ENCODE measurements at regions not wholly inside any gene's neighbourhood (a gene's known extent, or its start where the extent isn't known, plus 50 kb on each side); places are given as distances from the start of the nearest gene placed in this dataset.

DNA sequence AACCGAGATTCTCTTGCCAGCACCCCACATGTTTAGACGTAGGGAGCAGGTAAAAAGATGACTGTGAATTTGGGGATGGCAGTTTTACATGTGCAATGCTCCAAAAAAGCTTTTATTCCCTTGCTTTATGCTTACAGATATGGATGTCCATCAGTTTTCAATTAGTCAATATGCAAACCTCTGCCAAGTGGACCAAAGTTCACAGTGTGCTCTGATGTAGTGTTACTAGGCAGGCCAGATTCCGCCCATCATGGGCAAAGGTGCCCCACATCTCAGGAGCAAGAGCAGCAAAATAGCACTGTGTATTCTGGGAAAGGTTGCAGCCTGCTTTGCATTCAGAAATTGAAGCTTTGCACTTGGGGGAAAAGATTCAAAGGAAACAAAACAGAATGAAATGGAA is 329.7 kb upstream of the ZEB2 start:
- no peaks in the 10 kb centered on the region for H3K27me3 ChIP-seq (ENCODE audit: insufficient read depth, poor library complexity, severe bottlenecking)
- no peak for DNase-seq (ENCODE audit: low read depth in 1 of 2, low spot score in 1 of 2)
- no peak overlapping the region for H3K27ac ChIP-seq (replicated peaks)
- TF ChIP-seq, protein P1, sequence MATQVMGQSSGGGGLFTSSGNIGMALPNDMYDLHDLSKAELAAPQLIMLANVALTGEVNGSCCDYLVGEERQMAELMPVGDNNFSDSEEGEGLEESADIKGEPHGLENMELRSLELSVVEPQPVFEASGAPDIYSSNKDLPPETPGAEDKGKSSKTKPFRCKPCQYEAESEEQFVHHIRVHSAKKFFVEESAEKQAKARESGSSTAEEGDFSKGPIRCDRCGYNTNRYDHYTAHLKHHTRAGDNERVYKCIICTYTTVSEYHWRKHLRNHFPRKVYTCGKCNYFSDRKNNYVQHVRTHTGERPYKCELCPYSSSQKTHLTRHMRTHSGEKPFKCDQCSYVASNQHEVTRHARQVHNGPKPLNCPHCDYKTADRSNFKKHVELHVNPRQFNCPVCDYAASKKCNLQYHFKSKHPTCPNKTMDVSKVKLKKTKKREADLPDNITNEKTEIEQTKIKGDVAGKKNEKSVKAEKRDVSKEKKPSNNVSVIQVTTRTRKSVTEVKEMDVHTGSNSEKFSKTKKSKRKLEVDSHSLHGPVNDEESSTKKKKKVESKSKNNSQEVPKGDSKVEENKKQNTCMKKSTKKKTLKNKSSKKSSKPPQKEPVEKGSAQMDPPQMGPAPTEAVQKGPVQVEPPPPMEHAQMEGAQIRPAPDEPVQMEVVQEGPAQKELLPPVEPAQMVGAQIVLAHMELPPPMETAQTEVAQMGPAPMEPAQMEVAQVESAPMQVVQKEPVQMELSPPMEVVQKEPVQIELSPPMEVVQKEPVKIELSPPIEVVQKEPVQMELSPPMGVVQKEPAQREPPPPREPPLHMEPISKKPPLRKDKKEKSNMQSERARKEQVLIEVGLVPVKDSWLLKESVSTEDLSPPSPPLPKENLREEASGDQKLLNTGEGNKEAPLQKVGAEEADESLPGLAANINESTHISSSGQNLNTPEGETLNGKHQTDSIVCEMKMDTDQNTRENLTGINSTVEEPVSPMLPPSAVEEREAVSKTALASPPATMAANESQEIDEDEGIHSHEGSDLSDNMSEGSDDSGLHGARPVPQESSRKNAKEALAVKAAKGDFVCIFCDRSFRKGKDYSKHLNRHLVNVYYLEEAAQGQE (IDR thresholded peaks at IDR 0.05; ENCODE audit: insufficient replicate concordance, low read depth) = no peak
- TF ChIP-seq POLR2AphosphoS5 (IDR thresholded peaks at IDR 0.05; ENCODE audit: low read depth) (no peak), GABPA (IDR thresholded peaks at IDR 0.05; ENCODE audit: low read depth) (no peak), SPI1 (IDR thresholded peaks at IDR 0.05; ENCODE audit: borderline replicate concordance, low read depth) (no peak)
- TF ChIP-seq, protein P2, sequence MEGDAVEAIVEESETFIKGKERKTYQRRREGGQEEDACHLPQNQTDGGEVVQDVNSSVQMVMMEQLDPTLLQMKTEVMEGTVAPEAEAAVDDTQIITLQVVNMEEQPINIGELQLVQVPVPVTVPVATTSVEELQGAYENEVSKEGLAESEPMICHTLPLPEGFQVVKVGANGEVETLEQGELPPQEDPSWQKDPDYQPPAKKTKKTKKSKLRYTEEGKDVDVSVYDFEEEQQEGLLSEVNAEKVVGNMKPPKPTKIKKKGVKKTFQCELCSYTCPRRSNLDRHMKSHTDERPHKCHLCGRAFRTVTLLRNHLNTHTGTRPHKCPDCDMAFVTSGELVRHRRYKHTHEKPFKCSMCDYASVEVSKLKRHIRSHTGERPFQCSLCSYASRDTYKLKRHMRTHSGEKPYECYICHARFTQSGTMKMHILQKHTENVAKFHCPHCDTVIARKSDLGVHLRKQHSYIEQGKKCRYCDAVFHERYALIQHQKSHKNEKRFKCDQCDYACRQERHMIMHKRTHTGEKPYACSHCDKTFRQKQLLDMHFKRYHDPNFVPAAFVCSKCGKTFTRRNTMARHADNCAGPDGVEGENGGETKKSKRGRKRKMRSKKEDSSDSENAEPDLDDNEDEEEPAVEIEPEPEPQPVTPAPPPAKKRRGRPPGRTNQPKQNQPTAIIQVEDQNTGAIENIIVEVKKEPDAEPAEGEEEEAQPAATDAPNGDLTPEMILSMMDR (IDR thresholded peaks at IDR 0.05; ENCODE audit: insufficient read depth, low read length) = no peak
- H3K4me3 ChIP-seq (replicated peaks; ENCODE audit: insufficient read depth, low read length) = no peak overlapping the region

DNA sequence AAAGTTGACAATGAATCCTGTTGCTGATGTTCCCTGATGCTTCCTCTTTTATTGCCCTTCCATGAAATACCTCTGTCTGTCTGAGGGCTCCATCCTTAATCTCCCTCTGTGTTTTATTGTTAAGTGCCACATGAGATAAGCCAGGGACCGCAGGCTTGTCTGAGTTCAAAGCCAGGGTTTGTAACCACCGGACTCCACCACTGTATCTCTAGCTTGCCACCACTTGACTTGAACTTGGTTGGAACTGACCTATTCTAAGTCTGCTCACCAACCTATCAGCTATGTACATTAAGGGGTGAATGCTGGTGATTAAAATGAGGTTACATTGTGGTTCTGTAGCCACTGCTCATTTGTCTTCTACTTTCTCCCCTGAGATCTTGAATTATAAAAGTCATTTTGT is 328.5 kb upstream of the ZEB2 start:
- TF ChIP-seq, protein P2 (IDR thresholded peaks at IDR 0.05; ENCODE audit: insufficient read depth, low read length) = no peak
- TF ChIP-seq POLR2AphosphoS5 (IDR thresholded peaks at IDR 0.05; ENCODE audit: low read depth) = no peak
- DNase-seq (ENCODE audit: low read depth in 1 of 2, low spot score in 1 of 2) = no peak

DNA sequence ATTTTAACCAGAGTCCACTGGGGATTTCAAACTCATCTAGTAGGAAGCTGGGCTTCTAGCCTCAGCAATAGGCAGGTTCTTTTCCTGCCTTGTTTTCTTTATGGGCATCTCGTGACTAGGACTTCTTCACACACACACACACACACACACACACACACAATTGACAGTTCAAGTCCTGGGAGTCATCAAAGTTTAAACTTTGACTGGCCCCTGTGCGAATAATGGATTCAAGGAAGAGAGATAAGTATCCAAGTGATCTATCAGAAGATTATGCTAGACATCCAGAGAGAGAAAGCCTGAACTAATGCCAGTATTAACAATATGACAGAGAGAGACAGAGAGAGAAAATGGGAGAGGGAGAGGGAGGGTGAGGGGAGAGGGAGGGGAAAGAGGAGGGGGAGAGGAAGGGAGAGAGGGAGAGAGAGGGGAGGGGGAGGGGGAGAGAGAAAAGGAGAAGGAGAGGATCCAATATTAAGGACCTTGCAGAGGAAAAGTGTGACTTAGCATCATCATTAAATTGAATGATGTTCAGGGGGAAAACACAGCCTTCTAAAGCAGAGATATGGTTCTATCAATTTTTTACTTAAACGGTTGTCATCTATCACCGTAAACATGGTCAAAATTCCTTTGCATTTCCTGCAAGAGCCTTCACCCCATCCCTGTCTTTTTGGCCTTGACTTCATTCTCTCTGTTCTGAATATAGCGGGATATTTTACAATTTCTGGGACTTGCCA is 327.6 kb upstream of the ZEB2 start:
- DNase-seq (ENCODE audit: low read depth in 1 of 2, low spot score in 1 of 2) = no peak
- no peaks in the 10 kb centered on the region for H3K27me3 ChIP-seq (ENCODE audit: insufficient read depth, poor library complexity, severe bottlenecking)
- no peak overlapping the region for H3K4me3 ChIP-seq (replicated peaks; ENCODE audit: insufficient read depth, low read length)
- no peak overlapping the region for H3K27ac ChIP-seq (replicated peaks)
- TF ChIP-seq SPI1 (IDR thresholded peaks at IDR 0.05; ENCODE audit: borderline replicate concordance, low read depth) = no peak
- TF ChIP-seq GABPA (IDR thresholded peaks at IDR 0.05; ENCODE audit: low read depth) = no peak
- TF ChIP-seq, protein P1 (IDR thresholded peaks at IDR 0.05; ENCODE audit: insufficient replicate concordance, low read depth) = no peak
- TF ChIP-seq, protein P2 (IDR thresholded peaks at IDR 0.05; ENCODE audit: insufficient read depth, low read length) = no peak
- no peak for TF ChIP-seq POLR2AphosphoS5 (IDR thresholded peaks at IDR 0.05; ENCODE audit: low read depth)

More for the DNA sequence above, 328.5 kb upstream of the ZEB2 start:
- H3K4me3 ChIP-seq (replicated peaks; ENCODE audit: insufficient read depth, low read length) = no peak overlapping the region
- no peaks in the 10 kb centered on the region for H3K27me3 ChIP-seq (ENCODE audit: insufficient read depth, poor library complexity, severe bottlenecking)
- no peak overlapping the region for H3K27ac ChIP-seq (replicated peaks)

Data from HL-60 (cell line).